ENCODE measurements at regions not wholly inside any gene's neighbourhood (a gene's known extent, or its start where the extent isn't known, plus 50 kb on each side); places are given as distances from the start of the nearest gene placed in this dataset.
"Not testable (repeated sequence)": the region's sequence is repeated elsewhere in the genome, so short reads cannot be mapped to it uniquely, and the experiment has no call there.

DNA sequence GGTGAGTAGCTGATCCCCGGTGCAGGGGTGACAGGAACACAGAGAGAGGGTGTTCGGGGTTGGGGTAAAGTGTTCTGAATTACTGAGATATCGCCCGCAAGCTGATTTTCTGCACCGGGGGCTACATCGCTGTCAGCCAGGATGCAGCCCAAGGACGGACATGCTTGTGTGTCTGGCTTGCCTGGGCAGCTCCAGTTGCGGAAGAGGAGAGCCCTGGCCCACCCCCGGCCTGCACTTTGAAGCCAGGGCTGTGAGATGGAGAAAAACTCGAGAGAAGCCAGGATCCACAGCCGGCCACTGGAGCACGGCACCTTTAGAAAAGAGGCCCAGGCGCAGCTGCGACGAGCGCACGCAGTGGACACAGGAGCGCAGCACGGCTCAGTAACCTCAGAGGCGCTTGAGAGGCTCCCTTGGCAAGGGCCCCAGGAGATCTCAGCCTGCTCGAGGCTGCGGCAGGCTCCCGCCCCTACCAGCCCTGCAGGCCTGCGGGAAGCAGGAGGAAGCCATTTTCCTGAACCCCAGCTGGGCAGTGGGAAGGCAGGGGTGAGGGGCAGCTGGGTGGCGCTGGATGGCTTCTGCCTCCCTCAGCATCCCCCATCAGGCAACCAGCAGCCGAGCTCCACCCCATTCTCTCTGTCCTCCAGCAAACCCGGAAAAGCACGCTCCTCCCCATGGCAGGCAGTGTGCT is 59.2 kb downstream of the C9orf50 start:
- DNase-seq (ENCODE audit: low spot score), result peak; percentile 43

DNA sequence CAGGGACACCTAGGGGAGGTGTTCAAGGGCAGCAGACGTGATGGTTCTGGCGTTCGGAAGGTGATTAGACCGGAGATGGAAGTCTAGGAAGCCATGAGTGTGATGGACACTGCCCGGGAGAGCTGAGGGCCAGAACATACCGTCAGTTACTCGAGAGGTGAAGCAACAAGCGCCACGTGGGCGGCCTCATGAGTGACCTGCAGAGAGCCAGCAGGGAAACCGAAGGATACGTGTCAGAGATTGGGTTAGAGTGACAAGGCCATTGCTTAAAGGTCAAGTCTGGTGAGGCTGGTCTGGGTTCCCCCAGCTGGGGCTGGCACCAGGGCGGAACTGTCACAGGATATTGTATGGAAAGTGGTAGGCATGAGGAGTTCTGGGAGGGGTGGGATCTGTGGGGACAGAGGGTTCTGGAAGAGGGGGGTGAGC is 60.0 kb downstream of the C9orf50 start:
- no peak for DNase-seq (ENCODE audit: low spot score)

DNA sequence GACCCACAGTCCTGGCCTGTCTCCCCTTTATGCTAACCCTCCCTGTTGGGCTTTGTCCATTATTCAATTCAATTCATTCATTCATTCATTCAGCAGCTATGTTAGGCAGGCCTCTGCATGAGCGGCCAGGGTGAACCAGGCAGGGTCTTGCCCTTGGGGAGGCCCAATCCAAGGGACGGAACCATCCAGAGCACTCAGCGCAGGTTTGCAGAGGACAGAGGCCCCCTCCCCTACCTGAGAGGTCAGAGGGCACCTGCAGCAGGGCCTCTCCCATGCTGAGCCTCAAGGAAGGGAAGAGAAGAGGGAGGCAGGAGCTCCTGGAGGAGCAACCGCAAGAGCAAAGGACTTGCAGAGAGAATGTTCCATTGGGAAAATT is 61.4 kb downstream of the C9orf50 start:
- DNase-seq (ENCODE audit: low spot score), result no peak

DNA sequence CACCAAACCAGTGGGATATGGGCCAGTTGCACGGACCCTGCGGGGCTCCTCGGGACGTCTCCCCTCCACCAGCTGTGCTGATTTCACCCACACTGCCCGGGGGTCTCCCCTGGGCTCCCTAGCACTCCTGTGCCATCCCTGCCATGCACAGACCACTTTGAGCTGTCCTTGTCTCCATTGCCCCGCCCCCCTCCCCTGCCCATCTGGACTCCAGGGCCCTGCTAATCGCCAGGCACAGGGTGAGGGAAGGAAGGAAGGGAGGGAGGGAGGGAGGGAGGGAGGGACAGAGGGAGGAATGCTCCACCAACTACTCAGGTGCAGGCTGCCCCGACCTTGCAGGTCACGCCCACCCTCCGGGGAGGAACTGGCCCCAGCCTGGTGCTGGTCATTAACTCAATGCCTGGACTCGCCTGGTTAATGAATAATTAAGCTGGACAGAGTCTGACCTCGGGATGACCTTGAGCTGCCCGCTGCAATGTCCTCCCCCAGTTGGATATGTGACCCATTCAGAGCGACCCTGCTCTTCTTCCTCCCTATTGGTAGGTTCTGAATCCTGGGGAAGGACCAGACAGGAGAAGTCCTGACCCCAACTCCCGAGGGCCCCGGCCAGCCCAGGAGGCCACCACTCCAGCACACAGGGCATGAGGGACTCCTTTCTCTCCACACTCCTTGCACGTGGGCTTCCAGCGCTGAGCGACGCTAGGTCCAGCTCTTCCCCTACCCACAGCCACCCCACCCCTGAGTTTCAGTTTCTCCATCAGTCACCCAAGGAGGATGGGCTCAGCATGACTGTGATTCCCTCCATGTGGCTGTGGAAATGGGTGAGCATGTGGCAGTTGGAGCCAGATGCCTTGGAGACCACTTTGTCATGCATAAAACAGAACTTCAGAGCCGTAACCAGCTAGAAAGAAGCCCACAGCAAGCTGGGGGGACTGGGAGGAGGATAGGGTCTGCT is 62.1 kb downstream of the C9orf50 start:
- no peak for DNase-seq (ENCODE audit: low spot score)

DNA sequence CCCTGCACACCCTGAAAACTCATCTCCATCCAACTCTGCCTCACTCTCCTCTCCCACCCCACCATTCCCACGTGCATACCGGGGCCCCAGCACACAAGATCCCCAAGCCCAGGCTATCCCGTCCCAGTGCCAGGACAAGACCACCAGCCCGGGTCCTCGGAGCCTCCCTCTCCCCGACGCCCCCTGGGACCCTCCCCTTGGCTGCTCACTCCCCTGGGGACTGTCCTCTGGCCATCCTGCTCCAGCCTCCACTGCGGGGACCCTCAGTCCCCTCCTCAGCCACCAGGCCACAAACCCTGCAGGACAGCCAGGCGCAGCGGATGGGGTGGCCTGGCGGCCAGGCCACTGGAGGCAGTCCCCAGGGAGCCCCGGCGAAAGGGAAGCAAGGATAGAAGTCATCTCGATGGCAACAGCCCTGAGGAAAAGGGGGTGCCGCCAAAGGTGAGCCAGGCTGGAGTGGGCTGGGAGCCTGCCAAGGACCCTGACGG is 62.8 kb downstream of the C9orf50 start:
- no peak for DNase-seq (ENCODE audit: low spot score)

DNA sequence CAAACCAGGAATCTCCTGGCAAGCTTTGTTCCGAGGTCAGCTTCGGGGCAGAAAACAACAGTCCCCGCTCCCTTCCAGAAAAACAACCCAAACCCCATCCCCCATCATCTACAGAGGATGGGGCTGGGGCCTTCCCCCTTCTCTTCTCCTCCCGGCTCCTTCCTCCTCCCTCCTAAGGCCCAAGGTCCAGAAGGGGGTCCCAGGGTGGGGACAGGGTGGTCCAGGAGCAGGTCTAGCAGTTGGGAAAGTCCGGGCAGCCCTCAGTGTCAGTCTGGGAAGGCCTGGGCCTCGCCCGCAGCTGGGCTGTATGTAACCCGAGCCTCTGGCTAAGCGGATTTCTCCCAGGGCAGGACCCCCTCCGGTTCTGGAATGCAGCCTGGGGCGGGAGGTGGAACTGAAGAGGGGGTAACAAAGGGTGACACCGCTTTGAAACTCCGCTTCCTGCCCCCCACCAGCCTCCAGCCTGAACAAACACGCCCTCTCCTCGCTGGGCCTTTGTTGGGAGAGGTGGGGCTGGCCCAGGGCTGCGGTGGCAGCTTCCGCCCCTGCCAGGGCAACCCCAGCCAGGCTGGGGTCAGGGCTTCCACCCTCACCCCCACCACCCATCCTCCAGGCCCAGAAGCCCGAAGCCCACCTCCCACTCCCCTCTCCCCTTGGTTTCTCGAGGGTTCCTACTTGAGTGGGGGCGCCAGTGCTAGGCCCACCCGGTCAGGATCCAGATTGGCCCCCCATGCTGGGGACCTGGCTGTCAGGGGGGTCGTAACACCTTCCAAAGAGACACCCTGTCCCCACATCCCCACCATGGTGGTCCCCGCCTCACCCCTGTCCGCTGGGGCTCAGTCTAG is 63.5 kb downstream of the C9orf50 start:
- DNase-seq (ENCODE audit: low spot score), result no peak

DNA sequence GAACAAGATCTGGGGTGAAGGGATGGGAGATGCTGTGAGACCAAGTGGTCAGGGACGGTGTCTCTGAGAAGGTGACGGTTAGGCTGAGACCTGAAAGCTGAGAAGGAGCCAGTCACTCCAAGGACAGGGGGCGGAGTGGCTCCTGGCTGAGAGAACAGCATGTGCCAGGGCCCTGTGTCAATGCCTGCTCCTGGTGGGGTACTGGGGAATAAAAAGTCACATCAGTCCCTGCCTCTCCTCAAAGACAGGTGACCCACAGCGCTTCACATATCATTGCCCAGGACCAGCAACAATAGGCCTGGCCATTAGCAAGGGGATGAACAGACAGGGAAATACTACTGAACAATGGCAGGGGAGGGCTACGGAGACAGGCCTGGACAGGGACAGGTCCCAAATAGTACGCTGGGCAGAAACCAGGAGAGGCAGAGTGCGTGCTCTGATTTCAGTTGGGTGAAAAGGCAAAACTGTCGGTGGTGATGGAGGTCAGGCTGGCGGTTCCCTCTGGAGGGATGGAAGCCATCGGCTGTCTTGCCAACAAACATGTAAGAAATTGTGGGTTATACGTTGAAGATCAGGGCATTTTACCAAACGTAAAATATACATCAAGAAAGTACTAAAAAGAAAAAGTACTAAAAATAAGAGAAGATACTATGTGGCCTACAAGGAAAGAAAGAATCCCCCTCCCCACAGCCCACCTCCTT is 64.3 kb downstream of the C9orf50 start:
- DNase-seq (ENCODE audit: low spot score), result no peak

DNA sequence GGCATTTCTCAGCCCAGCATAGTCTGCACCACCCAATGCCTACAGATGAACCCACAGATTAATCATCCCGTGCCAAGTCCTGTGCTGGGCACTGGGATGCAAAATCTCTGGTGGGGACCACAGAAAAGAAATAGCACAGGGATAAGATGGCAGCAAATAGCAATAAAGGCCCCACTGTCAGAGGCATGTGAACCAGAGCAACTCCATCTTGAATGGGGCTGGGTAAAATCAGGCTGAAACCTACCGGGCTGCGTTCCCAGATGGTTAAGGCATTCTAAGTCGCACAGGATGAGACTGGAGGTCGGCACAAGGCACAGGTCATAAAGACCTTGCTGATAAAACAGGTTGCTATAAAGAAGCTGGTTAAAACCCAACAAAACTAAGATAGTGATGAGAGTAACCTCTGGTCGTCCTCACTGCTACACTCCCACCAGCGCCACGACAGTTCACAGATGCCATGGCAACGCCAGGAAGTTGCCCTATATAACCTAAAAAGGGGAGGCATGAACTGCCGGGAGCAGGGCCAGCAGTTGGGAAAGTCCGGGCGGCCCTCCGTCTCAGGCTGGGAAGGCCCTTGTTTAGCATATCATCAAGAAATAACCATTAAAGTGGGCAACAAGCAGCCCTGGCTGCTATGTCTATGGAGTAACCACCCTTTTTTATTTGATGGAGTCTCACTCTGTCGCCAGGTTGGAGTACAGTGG is 65.2 kb downstream of the C9orf50 start:
- DNase-seq (ENCODE audit: low spot score), result no peak

DNA sequence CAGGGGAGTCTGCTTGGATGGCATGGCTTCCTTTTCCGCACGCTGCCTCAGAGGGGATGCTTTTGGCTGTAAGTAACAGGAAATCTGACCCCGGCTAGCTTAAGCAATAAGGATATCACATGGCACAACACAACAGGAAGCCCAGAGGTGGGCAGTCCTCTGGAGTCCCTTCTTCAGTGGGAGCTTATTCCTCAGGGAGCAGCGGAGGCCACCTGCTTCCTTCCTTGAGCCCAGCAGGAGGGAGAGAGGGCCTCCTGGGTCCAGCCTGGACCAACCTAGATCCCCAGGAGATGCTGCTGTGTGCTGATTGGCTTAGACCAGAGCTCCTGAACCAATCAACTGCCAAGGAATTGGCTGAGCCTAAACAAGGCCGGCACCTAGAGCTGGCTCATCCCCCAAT is 66.3 kb downstream of the C9orf50 start:
- no peak for DNase-seq (ENCODE audit: low spot score)

DNA sequence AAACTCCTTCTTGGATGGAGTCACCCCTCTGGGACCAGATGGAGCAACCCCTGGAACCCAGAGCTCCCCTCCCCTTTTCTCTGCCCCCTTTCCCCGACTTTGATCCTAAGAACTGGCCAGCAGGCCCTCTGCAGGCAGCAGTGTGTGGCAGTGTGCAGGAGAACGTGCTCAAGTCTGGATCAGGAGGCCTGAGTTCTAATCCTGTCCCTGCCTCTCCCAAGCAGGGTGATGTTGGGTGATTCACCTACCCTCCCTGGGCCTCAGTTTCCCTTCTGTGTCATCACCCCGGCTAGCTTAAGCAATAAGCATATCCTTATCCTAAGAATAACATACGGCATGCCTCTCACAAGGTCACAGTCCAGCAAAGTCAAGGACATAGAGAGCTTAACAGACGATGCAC is 67.6 kb downstream of the C9orf50 start:
- no peak for DNase-seq (ENCODE audit: low spot score)

DNA sequence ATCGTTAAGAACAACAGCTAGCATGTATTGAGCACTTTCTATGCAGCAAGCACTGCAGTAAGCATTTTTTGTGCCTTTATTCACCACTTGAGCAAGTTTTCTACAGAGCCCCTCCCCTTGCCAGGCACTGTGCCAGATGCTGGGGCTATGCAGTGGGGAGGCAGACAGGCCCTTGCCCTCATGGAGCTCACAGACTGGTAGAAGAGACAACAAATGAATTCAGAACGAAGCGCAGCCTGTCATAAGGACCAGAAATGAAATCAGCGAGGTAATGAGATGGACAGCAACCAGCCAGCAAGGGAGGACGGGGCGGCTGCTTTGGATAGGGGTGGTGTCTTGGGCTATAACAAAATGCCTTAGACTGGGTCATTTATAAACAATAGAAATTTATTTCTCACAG is 68.8 kb downstream of the C9orf50 start:
- no peak for DNase-seq (ENCODE audit: low spot score)

DNA sequence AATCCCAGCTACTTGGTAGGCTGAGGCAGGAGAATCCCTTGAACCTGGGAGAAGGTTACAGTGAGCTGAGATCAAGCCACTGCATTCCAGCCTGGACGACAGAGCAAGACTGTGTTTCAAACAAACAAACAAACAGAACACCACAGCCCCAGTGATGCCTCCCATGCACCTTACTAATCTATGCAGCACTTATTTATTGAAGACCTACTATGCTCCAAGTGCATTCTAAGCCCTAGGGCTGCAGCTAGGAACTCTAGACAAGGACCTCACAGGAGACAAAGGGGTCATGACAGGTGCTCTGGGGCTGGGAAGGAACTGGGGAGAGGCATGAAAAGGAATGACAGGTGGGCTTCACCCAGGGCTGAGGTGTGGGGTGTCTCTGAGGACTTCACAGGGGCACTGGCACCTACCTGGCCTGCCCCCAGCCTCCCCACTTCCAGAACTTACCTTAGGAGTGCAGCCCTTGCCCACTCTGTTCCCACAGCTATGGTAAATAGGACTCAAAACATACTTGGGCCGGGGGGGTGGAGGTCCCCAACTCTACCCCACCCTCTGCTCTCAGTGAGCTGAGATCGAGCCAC is 69.4 kb downstream of the C9orf50 start:
- DNase-seq (ENCODE audit: low spot score), result no peak

DNA sequence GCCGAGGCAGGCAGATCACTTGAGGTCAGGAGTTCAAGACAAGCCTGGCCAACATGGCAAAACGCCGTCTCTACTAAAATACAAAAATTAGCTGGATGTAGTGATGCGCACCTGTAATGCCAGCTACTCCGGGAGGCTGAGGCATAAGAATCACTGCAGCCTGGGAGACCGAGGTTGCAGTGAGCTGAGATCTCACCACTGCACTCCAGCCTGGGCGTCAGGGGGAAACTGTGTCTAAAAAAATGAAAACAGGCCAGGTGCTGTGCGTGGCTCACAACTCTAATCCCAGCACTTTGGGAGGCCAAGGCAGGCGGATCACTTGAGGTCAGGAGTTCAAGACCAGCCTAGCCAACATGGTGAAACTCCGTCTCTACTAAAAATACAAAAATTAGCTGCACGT is 69.9 kb downstream of the C9orf50 start:
- not testable (repeated sequence) for DNase-seq (ENCODE audit: low spot score)

DNA sequence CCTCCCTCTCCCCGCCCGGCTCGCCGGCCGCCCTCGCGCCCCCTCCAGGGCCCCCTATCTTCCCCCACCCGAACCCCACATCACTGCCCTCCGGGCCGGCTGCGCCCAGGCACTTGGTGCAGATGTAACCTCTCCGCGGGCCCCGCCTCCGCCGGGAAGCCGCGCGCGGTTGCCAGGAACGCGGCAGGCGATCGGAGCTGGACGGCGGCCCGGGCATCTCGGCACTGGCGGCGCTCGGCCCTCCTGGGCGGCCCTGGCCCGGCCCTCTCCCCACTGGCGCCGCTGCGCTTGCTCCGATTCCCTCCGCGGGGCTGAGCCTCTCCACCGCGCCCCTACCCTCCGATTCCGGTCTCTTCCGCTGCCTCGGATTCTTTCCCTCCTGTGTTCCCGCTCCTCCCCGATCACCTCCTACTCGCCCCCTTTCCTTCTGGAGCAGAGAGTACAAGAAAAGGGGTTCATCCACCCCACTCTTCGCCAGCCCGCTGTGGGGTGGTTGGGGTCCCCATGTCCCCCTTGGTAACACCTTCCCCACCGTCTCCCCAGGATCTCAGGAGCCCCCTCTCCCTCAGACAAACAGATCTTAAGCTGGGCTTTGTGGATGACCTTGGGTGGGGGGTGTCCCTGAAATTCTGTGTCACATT is 70.6 kb downstream of the C9orf50 start:
- DNase-seq (ENCODE audit: low spot score), result peak; percentile 90

DNA sequence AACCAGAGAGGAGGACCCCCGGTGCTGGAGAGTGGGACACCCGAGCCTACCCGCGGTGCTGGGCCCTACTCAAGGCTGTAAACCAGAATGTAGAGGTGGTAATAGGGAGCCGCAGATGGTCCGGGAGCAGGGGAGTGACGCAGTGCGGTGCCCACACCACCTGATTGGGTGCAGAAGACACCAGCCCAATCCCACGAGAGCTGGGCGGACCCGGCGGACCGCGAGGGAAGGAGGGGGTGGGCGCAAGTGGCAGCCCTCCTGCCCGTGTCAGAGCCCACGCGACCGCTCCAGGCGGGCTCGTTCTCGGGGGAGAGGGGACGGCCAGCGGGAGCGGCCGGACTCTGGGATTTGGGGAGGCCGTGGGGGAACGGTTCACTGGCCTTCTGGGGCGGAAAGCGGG is 71.2 kb downstream of the C9orf50 start:
- DNase-seq (ENCODE audit: low spot score), result peak; percentile 75

DNA sequence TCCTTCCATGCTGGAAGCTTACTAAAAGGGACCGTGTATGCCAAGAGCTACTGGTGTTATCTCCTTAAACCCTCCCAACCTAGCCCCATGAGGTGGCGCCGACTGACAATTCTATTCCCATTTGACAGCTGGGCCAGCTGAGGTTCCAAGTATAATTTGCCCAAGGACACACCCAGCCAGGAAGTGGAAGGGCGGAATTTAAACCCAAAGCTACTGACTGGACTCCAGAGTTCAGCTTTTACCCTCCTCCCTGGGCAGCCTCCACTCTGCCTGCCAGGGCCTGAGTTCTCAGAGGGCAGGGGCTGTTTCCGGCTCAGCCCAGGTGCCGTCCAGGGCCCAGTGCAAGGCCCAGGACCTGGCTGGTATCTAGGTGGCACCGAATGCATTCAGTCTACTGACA is 71.8 kb downstream of the C9orf50 start:
- no peak for DNase-seq (ENCODE audit: low spot score)

DNA sequence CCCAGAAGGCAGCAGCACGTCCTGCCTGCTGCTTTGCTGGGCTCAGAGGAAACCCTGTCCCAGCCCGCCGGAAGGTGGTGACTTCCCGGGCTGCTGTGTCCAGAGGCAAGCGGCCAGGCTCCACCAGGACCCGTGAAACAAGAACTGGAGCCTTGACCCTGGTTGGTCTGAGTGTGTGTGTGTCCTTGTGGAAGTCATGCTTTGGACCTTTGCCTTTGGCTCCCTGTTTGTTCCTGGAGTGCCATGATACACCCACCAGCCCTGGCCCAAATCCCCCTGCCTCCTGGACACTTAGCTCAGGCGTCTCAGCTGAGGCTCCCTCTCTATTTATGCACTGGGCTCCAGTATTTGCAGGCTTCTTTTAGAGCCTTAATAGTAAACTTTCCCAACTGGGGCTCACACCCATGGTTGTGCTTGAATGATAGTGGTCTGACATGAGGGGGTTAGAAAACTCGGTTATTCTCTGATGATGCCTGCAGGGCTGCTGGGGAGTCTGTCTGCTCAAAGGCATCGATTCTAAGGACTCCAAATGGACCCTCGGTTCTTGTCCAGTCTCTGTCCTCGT is 72.2 kb downstream of the C9orf50 start:
- DNase-seq (ENCODE audit: low spot score), result no peak

DNA sequence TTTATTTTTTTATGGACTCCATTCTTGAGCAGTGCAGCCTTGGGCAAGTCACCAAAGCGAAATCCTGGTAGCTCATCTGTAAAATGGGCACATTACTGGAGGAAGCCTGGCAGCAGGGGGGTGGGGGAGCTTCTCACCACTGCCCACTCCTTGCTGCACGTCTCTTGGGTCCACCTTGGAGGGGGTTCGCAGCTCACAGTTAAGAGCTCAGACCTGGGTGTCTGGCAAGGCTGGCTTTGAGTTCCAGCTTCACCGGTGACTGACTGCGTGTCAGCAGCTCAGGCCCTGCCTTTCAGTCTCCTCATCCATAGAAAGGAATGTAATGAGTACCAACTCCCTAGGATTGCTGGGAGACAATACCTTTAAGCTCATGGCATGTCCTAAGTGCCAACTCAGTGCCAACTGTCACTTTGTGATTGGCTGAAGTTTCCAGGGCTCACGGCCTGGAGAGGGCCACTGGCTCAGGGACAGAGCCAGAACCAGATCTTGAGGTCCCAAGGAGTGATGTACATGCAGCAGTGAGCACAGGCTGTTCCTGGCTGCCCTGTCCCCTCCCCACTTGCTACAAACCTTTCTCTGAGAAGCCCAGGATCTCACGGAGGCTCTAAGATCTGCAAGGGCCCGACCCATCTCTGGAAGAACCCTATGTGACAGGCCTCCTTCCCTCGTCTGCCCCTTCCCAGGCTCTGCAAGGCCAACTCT is 72.9 kb downstream of the C9orf50 start:
- no peak for DNase-seq (ENCODE audit: low spot score)

DNA sequence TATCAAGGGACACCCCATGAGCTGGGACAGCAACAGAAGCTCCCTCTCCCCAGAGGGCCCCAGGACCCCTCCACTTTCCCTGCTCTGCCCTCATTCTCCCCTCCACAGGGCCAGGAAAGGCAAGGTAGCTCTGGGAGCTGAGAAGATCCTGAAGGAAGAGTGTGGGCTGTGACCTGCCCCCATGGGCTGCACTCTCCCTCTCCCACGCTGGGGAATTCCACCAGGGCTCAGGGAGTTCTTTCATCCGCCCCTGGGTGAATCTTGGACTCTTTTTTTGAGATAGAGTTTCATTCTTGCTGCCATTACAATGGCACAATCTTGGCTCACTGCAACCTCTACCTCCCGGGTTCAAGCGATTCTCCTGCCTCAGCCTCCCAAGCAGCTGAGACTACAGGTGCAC is 73.8 kb downstream of the C9orf50 start:
- no peak for DNase-seq (ENCODE audit: low spot score)
